ENCODE measurements at regions not wholly inside any gene's neighbourhood (a gene's known extent, or its start where the extent isn't known, plus 50 kb on each side); places are given as distances from the start of the nearest gene placed in this dataset.

DNA sequence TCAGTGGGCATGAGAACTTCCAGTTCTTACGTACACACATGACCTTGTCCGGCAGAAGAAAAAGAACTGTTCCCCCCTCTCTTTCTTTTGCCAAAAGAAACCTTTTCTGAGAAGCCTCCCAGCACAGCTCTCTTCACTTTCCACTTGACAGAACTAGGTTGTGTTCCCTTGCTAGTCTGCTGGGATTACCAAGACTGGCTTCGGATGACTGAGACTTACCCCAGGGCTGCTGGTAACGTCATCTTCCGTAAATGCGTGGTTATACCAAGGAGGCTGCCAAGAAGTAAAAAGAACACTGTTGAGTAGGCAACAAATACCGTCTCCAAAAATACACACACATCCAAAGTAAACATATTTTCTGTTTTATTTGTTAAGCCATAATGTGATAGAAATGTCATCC lies 908.2 kb downstream of the EFNB2 start:
- no peak for DNase-seq (ENCODE audit: low read depth, low spot score)

DNA sequence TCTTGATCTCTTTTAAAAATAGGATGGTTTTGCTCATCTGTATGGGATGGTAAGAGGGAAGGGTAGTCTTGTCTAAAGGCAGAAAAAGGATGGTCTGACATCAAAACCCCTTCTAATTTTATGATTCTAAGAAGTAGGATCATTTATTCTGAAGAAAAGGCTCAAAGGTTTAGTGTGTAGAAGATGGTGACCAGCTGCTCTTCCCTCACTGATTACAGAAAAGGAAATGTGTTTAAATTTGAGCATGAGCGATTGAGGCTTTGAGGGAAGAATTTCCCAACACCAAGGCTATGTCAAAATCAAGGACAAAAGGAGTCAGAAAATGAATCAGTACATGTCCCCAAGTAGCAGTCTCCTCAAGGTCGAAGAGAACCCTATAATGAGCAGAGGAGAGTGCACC lies 909.8 kb downstream of the EFNB2 start:
- DNase-seq (ENCODE audit: low read depth, low spot score) = no peak

DNA sequence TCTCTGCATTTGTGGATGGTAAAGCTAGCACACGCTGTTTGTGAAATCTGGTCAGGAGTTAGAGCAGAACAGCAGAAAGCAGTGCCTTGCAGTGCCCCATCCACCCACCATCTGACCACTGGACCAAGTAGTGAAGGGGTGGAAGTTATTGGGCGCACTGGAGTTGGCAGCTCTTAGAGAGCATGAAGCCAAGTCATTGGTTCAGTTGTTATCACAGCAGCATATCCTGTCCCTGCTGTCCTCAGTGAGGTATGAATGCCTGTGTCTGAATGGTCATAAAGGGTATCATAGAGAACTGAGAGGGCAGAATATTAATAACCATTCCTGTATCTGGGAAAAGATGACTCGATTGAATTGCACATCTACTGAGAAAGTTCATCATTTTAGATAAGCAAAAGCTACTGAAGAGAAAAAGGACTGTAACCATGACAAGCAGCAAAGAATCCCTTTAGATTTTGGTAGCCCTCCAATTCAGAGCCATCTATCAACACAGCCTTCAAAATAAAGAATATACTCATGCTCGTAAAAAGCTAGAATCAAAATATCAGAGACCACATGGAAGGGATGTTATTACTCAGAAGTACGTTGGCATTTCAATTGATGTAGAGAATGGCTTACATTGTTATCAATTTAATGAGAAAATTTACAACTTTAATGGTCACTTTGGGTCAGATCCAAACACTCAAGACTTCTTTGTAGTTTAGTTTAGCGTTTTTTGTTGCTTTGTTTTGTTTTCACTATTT lies 919.0 kb downstream of the EFNB2 start:
- DNase-seq (ENCODE audit: low read depth, low spot score) = no peak

DNA sequence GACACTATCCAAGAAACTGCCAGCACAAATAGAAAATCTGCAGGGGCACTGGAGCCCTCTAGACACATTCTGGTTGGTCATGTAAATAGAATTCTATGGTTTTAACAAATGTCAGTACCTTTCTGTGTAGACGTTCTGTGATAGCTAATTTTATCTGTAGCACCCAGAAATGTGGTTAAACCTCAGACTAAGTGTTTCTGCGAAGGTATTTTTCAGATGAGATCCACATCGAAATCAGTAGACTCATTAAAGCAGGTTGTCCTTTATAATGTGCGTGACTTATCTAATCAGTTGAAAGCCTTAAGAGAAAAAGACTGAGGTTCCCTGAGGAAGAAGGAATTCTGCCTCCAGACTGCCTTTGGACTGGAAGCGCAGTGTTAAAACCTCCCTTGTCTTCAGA lies 922.9 kb downstream of the EFNB2 start:
- DNase-seq (ENCODE audit: low read depth, low spot score) = no peak

DNA sequence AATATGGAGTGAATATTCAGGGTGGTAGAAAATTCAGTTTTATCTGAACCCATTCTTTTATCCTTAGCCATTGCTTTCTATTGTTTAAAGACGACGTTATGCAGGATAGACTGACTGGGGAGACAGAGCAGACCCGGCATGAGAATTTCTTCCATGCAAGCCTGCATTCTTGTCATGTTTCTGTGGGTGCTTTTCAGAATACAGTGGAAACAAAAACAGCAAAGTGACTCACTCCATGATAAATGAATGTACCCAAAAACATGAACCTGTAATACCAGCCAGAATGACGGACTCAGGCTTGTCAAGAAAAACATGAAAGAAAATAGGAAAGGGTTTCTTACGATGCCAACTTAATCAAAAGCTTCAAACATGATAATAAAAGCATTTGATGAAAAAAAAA lies 924.0 kb downstream of the EFNB2 start:
- DNase-seq (ENCODE audit: low read depth, low spot score) = no peak

DNA sequence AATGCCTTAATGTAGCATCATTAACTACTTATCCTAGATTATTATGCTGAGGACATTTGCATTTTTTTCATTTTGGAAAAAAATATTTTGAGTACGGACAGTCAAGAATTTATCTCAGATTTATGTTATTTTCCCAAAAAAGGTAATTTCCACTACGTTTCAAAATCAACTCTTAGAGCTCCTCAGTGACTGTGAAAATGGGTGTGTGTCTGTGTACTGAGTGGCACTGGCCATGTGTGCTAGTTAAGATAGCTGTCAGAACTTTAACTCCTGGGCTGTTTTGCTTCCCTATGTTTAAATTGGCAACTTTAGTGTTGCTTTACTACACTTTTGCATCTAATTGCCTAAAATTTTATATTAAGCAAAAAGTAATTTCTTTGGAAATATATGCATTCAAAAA lies 927.4 kb downstream of the EFNB2 start:
- no peak for DNase-seq (ENCODE audit: low read depth, low spot score)

DNA sequence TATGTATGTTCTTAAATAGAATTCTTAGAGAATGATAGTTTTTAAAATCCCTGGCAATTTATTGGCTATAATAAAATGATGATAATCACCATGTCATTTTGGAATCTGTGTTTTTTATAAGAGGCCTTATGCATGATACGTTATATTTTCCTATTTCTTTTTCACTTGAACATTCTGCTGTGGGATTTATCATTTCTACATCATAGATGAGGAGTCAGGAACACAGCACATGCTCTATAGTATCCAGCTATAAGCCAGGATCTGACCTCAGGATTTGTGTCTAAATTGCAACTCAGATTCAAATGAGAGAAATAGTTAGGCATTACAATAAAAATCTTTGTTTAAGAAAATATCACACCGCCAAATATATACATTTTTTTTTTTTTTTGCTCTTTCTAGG lies 928.0 kb downstream of the EFNB2 start:
- DNase-seq (ENCODE audit: low read depth, low spot score) = no peak

DNA sequence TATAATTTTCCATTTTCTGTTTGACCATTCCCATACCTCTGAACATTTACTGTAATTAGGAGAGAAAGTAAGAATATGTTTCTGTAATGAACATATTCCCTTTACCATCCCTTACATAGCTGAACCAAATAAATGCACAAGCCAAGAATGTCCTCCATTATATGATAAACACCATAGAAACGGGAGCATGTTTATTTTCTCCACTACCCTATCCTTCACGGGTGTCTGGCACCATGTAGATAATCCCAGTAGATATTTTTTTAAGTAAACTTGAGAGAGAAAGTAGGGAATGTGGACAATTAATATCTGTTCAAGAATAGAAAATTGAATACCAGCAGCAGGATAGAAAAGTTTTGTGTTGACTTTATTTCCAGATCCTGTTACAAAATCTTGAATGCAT lies 928.4 kb downstream of the EFNB2 start:
- DNase-seq (ENCODE audit: low read depth, low spot score) = no peak

DNA sequence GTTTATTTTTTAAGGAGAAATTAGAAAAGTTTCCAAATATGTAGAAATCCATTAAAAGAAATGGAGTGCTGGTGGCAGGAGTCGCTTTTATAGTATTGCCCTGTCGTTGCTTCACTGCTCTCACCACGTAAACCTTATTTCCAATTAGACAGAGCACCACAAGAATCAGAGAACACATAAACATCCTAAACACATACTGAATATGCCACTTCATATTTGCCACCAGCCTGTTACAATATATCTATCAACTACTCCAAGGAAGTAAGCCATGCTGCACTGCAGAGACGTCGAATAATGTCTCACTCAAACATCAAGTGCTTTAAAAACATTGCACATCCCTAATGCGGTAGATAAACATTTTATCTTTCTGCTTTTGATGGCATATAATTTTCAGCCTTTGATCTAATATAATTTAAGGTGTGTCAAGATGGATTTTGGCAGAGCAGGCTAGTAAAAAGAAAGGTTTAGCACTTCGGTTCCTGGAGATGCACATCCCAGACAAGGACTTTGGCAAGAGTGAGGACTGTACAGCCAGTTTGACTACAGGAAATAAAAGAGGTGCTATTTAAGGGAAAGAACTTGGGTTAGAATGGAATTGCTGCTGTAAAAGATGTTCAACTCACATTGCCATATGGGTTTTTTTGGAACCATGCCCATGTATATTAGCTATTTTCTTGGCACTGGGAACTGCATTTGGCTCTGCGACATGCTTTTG lies 932.3 kb downstream of the EFNB2 start:
- DNase-seq (ENCODE audit: low read depth, low spot score) = no peak

DNA sequence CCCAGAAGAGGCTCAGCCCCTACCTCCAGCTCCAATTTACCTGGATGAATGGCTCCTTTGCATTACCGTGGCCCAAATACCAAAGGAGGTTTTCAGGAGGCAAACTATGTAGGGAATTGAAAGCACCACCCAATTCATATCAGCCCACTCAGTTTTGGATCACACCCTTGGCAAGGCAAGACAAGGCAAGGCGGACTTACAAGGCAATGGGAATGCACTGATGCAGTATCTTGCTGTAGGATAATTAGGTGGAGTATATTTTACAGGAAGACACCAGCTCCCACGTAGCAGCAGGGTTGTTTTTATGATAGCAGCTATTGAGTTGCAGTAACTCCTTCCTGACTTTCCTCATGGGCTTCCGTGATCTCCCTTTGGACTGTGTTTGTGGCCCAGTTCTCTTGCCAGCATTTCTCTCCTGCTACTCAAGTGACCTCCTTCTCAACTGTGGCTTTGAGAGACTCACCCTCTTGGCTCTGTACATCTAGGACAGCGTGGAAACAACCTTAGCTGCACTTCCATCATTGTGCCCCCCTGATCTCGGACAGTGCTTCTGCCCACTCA lies 935.9 kb downstream of the EFNB2 start:
- no peak for DNase-seq (ENCODE audit: low read depth, low spot score)

DNA sequence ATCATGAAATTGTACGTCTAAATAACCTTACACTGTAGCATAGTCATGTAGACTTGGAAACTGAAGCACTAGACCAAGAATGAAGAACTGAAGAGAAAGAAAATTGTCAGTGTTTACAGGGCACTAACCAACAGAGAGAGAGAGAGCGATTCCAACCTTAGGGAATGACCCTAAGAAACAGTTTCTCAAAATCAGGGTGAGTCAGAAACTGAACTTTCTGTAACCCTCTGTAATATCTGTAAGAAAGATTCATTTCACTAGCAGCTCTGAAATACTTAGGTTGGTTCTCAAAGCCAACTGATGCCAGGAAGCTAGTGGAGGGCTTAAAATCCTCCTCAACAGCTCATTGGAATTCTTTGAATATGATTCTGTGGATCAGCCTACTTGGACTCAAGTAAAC lies 936.9 kb downstream of the EFNB2 start:
- no peak for DNase-seq (ENCODE audit: low read depth, low spot score)

DNA sequence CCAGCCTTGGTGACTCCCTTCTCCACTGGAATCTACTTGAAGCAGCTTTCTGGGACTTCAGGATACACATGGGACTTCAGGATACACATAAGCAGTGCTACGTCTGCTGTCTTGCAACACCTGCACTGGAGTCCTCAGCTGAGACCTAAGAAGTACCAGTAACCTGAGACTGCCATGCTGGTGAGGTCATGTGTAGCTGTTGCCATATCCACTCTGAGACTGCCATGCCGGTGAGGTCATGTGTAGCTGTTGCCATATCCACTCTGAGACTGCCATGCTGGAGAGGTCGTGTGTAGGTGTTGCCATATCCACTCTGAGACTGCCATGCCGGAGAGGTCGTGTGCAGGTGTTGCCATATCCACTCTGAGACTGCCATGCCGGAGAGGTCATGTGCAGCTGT lies 937.9 kb downstream of the EFNB2 start:
- no peak for DNase-seq (ENCODE audit: low read depth, low spot score)

DNA sequence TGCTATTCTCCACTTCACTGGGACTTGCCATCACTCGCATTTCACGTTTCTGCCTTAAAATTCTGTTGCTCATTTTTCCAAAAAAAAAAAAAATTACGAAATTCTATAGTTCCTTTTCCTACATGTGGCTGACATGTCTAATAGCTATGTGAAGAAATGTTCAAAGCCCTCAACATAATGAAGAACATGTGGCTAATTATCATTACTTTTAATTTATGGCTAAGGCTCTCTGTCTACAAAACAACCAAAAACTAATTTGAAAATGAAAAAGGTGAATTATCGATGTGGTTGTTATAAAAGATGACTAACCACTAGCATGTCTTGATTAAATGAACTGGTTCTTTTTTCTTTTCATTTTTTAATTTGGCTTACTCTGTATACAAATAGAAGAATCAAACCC lies 940.0 kb downstream of the EFNB2 start:
- DNase-seq (ENCODE audit: low read depth, low spot score) = no peak

DNA sequence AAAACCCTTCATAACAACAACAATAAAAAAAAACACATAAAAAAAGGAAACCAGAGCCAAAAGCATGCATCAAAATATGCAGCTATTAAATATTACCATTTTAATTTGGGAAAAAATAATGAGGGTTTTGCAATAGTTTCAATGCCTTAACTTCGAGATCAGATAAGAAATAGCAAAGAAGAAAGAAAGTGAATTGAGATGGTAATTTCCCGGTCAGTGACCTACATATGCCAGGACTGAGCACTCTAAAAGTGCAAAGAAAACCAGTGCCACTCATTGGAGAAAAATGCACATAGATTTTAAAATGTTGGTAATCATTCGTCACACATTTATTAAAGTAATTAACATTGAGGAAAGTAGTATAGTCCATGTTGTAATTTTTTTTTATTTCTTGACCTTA lies 944.2 kb downstream of the EFNB2 start:
- no peak for DNase-seq (ENCODE audit: low read depth, low spot score)

DNA sequence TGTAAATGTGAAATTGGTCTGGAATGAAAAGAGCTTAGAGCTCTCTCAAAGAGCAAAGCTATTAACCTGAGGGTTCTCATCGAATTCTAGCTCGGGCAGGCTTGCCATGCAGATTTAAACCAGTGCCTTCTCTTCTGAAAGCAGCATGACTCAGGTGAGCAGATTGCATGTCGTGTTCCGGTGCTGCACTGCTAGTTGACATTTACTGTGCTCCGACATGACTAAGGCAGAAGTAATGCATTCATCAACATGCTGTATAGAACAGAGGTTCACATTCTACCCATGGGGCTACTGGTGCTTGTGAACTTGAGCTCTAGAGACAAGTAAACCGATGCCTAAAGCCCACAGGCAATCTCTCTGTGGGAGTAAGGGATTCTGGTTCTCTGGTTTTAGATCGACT lies 947.7 kb downstream of the EFNB2 start:
- DNase-seq (ENCODE audit: low read depth, low spot score) = no peak

DNA sequence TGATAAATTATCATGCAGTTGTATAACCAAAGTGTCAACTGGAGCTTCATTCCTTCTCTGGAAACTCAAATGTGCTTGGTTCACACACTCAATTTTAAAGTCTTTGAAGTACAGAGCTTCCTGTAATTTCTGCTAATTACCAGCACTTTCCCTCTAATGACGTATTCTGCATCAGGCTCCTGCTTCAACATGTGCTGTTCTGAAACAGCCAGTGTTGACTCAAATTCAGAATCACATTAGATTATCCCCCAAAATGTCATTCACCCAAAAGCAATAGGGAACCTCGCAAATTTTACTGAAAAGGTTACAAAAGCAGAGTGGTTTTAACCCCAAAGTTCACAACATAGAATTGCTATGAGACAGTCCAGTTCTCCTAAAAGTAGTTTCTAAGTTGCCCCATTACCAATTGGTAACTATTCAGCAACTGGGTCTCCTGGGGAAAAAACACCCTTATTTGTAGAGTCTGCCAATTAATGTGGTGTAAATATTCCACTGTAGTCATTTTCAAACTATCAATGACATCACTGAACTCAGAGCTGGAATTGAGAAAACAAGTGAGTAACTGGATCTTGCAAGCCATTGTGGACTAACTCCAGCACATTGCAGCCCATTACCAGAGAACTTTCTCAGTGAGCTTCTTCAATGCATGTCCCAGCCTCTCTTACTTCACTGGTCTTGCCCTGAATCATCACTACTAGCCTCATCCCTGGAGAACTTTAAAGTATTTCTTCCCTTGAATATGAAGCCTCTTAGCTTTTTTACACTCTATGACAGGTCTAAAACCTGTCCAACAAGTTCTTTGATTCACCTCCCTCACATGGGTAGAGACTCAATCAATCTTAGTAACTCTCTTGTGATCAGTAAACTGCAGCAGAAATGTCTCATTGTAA lies 955.4 kb downstream of the EFNB2 start:
- DNase-seq (ENCODE audit: low read depth, low spot score) = no peak

DNA sequence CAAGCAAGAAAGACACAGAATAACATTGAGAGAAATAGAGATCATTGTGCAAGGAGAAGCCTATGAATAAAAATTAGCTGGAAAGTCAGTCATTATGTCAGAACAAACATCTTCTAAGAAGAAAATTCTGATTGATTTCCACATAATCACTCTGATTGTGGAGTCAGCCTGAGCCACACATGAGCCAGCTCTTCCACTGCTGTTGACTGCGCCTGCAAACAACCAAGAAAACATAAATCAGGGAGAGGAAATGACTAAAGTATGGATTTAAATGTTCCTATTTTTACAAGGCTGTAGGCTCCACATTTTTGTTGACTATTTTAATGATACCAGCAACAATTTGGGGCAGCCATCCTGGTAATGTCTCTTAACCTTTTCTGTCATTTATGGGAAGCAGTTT lies 962.3 kb downstream of the EFNB2 start:
- DNase-seq (ENCODE audit: low read depth, low spot score) = no peak

DNA sequence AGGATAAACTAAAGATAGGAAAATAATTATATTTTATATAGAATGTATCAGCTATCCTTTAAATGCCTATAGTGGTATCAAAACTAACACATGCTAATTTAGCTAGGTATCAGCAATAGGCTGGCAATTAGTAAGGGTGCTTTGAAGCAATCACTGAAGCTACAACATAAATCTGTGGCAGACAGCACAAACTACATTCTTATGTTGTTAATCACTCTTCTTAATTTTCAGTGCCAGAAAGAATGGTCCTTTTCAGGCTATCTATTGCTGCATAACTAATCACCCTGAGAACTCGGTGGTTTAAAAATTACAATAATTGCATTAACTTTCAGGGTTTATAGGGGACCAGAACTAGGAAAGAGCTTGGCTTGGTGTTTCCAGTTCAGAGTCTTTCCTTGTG lies 963.1 kb downstream of the EFNB2 start:
- DNase-seq (ENCODE audit: low read depth, low spot score) = no peak

DNA sequence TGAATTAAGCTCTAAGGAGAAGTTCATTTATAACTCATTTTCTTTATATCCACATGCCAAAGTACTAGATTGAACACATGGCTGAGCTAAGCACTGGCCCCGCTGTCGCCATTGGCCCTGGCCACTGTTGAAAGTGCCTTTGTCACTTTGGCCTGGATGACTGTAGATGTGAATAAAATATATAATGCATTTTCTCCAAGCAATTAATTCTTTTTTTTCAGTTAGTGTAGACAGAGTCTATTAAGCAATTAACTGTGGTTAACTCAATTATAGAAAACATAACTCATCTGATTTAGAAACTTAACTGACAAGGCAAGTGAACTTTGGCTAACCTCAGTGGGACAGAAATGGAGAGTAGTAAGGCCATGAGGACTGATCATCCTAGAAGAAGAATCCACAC lies 965.6 kb downstream of the EFNB2 start:
- no peak for DNase-seq (ENCODE audit: low read depth, low spot score)

DNA sequence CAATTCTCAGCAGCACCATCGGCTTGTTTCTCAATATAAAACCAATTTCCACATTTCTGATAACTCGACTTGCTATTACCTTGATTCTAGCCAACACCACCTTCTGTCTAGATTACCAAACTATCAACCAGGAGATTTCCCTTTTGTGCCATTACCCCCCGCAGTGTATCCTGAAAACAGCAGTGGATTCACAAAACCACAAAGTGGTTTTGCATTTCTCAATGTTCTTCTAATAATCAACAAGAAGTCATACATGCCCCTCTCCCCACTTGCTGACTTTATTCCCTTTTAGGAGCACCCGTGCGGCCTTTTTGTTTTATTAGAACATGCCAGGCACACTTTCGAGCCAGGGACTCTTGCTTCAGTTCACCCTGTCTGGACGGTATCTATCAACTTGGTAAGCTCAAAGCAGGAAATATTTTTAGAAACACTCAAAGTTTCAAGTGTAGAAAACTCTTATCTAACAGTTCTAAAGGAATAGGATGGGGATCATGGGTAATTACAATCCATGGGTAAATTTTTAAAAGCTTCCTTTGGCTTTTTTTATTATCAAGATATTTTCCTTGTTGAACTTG lies 967.4 kb downstream of the EFNB2 start:
- DNase-seq (ENCODE audit: low read depth, low spot score) = no peak

DNA sequence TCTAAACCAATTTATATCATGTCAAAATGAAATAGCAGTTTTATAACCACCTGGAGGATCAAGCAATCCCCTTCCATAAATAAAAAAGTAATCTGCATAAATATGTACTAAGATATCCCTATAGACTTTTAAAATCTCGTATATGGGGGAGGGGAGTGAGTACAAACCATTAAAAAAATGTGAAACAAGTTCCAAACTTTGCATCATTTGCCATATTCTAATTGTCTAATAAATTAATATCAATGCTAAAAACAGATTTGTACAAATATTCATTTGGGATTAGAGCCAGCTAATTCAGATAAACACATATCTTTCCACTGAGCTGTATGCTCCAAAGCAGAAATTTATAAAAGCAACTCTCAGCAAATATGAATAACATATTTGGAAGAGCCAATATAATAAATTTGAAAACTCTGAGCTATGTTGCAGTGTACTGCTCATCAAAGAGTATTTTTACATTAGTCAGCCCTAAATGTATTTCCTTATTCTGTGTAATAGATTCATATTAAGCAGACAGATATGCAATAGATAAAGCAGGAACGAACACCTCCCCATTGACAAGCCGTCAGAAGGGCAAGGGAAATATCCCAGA lies 970.2 kb downstream of the EFNB2 start:
- no peak for DNase-seq (ENCODE audit: low read depth, low spot score)

DNA sequence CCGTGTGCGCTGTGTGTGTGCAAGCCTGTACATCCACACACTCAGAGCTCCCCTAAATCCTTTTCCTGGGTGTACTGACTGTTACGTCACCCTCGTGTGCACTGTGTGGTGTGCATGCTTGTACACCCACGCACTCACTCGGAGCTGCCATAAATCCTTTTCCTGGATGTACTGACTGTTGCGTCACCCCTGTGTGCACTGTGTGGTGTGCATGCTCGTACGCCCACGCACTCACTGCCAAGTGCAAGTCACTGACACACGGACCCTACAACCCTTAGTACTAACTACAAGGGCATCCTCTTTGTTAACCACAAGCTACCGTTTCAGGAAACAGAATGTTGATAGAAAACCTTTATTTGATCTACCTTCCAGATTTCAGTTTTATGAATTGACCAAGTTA lies 983.4 kb downstream of the EFNB2 start:
- no peak for DNase-seq (ENCODE audit: low read depth, low spot score)
